GM18502 (cell line): ENCODE measurements at regions not wholly inside any gene's neighbourhood (a gene's known extent, or its start where the extent isn't known, plus 50 kb on each side); places are given as distances from the start of the nearest gene placed in this dataset.

Source experiments
- ATAC-seq: cut with Tn5 transposase; IDR thresholded peaks from one replicate; pipeline ENCODE4 v1.9.1; 2021; ENCODE audit warnings: mild to moderate bottlenecking; ENCODE audit not compliant: unreplicated experiment, poor library complexity

DNA sequence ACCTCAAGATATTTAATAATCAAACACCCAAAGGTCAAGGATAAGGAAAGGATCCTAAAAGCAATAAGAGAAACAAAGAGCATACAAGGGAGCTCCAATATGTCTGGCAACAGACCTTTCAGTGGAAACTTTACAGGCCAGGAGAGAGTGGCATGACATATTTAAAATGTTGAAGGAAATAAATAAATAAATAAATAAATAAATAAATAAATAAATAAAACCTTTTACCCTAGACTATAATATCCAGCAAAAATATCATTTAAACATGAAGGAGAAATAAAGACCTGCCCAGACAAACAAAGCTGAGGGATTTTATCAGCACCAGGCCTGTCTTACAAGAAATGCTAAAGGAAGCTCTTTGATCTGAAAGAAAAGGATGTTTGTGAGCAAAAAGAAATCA lies 367.8 kb upstream of the PBX1 start:
- ATAC-seq = no peak

DNA sequence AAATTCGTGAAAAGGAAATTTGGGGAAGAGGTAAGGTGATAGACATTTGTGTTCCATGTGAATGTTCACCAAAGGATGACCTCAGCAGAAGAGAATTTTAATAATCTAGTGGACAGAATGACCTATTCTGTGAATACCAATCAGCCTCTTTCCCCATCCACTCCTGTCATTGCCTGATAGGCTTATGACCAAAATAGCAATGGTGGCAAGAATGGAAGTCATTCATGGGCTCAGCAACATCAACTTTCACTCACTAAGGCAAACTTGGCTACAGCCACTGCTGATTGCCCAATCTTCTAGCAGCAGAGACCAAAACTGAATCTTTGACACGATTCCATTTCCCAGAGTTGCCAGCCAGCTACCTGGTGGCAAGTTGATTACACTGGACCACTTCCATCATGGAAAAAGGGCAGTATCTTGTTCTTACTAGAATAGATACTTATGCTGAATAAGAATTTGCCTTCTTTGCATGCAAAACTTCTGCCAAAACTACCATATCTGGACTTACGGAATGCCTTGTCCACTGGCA lies 348.7 kb upstream of the PBX1 start:
- no peak for ATAC-seq

DNA sequence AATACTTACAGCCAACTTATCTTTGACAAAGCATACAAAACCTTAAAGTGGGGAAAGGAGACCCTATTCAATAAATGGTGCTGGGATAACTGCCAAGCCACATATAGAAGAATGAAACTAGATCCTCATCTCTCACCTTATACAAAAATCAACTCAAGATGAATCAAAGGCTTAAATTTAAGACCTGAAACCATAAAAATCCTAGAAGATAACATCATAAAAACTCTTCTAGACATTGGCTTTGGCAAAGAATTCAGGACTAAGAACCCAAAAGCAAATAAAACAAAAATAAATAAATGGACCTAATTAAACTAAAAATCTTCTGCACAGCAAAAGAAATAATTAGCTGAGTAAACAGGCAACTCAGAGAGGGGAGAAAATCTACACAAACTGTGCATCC lies 335.6 kb upstream of the PBX1 start:
- ATAC-seq = no peak

DNA sequence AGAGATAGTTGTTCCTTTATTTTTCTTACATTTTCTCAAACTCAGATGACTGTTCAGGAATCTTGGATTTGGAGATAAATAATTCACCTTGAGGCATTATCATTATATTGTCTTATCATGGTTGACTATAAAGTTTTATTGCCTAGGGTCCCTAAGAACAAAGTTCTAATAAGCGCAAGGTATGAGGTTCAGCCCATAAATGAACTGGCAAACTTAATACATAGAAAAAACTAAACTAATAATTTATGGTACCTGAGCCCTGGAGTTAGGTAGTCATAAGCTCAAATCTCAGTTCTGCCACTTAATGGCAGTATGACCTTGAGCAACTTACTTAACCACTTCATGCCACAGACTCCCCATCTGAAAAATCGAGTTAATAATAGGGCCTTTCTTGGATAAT lies 334.0 kb upstream of the PBX1 start:
- no peak for ATAC-seq

DNA sequence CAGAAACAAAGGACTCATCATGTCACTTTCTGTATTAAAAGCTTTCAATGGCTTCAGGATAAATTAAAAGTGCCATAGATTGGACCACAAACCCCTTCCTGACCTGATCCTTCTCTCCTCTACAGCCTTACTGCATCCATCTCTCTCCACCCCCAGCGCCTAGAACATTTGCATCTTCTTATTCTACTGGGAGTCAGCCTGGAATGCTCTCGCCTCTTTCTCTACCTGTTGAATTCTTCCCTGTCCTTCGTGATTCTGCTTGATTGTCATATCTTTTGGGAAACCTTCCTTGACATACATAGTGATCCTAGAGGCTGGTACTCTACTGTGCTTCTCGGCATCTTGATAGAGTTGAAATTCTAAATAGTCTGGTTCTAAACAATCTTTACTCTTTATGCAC lies 332.0 kb upstream of the PBX1 start:
- no peak for ATAC-seq

DNA sequence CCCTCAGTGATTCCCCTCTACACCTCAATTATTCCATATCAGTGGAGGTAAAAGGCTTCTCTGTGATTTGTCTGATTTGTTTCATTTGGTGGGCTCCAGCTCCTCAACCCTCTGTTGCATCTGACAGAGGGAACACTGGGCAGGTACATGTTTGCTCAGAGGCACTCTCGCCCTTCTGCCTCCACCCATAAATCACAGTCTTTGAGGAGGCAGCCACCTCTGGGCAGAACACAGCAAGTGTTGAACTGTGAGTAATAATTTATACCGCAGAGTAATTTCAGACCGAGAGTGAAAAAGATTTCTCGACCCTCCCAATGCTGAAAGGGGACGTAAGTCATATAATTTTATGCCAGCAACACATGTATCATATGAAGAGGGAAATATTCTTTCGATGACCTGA lies 330.1 kb upstream of the PBX1 start:
- ATAC-seq = no peak

DNA sequence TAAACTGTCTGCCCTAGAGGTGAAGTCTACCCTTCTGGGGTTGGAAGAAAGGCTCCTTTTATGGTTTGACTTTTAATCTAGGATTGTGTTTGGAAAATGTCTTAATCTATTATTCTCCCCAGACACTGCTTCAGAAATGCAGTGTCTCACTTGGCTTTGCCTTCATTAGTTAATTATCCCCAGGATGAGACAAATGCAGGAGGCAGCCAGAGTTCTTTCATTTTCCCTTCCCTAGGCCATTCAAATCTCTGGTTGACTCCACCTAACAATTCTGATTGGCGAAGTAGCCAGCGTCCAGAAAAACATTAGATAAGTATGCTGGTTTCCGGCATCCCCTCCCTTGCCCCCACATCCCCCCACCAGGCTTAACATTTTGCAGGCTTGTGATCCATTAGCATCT lies 325.8 kb upstream of the PBX1 start:
- ATAC-seq = no peak

DNA sequence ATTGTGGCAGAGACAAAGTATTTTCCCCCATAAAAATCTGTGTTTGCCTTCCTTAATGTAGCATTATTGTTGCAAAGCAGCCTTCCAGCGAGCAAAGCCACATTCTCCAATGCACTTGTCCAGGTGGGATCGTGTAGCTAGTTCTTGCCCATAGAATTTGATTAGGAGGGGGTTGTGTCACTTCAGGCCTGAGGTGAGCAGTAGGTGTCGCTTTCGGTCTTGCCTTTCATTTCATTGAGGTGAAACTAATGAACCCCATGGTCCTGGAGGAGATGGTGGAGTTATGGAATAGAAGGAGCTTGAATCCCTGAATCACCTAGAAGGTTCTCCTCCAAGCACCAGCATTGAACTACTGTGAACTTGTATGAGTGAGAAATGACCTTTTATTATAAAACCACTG lies 318.9 kb upstream of the PBX1 start:
- ATAC-seq = no peak

DNA sequence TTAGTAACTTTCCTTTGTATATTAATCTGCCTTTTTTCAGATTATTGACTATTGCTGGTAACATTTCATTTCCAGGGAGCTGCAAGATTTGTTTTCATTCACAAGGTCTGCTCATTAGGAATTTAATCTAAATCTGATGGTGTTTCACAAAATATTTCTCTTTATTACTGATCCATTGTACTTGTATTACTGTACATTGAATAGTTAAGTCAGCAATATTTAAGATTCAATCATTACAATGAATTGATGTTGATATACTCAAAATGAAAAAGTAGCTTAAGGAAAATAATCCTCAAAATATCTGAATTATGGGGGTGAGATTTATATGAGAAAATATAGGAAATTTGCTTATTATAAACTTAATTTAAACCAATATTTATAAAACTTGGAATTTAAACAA lies 308.6 kb upstream of the PBX1 start:
- no peak for ATAC-seq

DNA sequence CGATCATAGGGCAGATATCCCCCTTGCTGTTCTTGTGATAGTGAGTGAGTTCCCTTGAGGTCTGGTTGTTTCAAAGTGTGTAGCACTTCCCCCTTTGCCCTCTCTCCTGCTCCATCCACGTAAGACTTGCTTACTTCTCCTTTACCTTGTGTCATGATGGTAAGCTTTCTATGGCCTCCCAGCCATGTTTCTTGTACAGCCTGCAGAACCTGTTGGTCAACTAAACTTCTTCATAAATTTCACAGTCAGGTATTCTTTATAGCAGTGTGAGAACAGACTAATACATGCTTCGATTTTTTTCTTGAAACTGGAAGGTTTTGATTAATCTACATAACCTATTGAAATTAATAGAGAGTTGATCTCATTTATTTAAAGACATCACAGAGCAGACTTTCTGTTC lies 302.5 kb upstream of the PBX1 start:
- no peak for ATAC-seq

DNA sequence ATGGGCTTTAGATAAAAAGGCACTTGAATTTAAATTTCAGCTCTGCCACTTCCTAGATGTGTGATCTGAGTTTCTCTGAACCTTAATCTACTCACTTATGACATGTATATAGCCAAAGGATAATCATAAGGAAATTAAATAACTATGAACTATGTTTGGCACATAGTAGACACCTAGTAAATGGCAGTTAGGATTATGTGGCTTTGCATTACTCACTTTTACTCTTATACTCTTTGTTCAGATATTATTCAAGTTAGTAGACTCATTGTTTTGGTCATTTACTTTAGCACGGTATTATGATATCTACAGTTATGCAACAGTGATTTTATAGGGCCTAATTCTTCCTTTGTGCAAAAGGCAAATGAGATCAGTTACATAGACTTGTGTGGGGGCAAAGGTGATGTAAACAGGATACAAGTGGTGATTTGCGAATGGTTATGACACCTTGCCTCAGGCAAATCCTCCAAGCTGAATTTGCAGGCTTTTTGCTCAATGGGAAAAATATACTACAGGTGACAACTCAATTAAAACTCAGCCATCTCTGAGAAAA lies 297.2 kb upstream of the PBX1 start:
- ATAC-seq = no peak

DNA sequence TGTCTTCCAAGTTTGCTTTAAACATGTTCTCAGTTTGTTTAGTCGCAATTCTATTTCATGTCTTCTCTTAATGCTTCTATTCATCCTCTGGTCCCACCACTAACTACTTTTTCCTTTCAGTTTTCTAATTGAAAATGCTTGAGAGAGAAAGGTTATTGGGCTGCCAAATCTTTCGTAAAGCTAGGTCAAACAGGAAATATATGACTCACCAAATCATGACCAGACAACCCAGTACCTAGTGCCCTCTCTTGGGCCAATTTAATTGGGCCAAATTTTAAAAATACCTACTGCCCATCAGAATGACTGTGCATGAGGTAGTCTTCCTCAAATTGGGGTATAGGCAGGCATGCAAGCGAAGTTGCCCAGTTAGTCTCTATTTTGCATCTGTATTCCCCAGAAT lies 295.4 kb upstream of the PBX1 start:
- no peak for ATAC-seq

DNA sequence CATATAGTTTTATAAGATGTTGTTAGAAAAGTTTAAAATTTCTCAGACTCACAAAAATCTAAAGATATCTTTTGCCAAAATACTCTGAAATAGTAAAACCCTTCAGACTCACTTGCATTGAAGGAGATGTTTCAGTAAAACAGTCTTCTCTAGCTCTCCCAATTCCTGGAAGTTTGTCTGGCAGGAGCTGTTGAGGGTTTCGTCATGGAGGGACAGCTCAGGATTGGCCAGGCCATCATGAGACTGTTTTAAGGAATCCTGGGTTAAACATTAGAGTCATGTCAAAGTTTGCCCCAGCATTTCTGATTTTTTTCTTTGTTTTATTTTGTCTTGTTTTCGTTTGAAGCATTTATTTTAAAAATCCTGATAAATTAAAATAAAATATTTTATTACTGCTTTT lies 293.8 kb upstream of the PBX1 start:
- no peak for ATAC-seq

DNA sequence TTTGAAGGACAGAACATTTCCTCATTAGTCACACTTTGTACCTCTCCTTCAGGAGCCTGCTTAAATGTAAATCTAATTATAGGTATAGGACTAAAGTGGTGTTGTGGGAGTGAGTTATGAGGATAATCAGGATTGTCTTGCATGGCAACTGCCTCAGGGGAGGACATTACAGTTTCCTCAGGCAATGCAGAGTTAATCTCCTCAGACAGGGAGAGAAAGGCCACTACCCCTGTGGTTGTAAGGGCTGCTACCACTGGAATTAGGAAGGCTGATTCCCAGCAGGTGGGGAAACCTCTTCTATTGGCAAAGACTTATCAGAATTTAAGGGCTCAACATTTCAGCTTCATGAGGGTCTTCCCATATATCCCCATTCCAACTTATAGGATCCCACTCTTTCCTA lies 286.8 kb upstream of the PBX1 start:
- ATAC-seq = no peak

DNA sequence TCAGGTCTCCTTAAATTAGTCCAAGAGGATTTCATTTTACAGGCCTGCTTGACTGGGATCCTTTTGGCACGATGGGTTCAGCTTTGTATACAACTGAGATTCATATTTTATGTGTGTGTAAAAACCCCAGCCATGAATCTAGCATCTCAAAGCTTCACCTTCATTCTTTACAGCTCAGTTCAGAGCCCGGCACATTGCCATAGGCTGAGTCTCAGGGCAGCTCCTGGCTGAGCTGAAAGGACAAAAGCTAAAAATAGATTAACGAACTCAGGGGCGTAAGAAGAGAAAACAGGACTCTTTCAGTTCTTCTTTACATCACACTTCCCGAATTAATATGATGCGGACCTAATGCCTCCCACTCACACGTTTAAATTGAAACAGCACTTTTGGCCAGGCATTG lies 262.8 kb upstream of the PBX1 start:
- ATAC-seq = no peak

DNA sequence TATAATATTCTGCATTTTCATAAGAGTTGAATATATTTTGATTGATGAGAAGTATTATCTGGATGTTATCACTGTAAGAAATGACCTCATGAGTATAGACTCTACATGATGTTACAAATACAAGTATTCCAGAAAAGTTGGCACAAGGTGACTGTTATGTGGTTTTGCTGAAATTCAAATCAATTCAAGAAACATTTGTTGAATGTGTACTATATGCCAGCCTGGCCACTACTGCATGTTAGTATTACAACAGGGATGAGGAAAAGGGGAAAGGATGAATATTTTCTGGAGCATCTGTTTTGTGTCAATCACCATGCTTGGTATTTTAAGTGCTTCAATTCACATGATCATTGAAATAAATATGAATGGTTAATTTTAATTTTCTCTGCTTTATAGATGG lies 250.9 kb upstream of the PBX1 start:
- no peak for ATAC-seq

DNA sequence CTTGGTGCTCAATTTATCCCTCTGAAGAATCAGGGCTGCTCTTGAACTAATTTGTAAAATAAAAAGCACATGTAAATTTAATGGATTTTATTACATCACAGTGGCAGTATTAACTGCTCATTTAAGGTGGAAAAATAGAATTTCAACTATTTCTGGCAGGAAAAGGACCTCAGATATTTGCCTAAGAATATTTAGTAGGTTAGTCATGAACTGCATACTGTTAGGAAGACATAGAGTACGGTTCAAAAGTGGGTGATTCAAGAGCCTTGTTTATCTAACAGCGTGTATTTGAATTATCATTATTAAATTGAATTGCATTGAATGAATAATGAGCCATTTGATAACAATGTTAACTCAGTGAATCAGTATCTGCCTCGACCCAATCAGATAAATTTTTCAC lies 248.8 kb upstream of the PBX1 start:
- no peak for ATAC-seq

DNA sequence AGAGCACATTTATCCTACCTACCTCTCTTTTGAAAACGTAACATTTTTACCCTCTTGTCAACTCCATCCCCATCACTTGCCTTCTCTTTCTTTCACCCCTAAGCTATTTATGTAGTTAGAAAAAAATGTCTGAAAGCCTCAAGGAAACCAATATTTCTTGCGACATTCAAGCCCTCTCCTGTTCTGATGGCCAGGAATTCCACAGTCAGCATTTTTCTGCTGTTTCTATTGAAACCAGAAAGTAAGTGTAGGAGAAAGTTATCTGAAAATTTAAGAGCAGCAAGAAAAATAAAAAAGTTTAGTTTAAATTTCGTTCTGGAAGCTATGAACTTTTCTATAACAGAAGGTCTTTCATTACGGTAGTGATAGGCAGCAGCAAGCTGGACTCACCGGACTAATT lies 247.6 kb upstream of the PBX1 start:
- no peak for ATAC-seq

DNA sequence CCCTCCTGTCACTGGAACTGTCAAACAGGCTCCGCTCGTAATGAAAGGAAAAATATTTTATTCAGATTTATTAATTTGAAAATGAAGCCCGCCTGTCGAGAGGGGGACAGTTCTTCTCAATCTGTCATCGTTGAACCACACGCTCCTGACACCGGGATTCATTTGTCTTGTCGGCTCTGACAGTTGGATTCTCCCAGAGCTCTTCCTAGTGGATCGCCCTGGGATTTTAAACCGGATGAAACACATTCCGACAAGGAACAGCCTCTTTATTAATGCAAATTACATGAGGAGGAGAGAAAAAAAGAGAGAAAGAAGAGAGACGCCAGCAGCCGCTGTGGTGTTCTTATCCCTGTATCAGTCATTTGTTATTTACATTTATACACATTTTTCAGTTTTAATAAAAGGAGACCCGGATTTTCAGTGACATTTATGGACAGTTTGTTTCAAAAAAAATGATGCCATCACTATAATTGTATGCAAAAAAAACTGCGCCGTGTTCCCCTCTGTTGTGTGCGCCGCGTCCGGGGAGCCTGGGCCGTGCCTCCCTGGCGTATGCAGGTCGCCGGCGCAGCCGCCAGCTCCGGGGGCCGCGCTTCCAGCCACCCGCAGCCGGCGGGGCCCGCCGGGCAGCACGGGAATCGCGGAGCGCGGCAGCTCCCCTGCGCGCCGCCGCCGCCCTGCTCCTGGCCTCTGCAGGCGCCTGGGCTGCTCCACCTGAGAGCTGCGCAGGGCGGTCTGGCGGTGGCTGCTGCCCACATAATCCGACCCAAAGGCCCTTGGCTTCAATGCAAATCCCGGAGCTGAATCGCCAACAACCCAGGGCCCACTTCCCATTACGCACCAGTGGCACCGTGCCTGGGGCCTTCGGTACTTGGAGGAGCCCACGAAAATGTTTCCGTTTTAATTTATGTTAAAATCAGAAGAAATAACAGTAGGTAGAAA lies 237.9 kb upstream of the PBX1 start:
- ATAC-seq = no peak

DNA sequence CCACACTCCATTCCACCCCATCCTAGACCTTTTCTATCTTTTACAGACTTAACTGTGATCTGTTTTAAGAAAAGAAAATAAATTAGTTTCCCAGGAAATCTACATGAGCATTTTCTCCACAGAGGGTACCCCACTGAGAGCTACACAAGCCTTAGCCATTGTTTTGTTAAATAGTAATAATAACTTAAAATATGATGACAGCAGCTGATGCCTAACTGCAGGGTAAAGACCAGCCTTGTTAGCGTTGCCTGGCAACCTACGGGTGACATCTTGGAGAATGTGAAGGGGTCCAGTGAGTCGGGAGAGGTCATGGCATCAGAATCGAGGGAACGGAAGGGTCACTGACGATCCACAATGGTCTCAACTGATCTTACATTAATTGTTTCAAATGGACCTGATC lies 233.2 kb upstream of the PBX1 start:
- ATAC-seq = no peak

DNA sequence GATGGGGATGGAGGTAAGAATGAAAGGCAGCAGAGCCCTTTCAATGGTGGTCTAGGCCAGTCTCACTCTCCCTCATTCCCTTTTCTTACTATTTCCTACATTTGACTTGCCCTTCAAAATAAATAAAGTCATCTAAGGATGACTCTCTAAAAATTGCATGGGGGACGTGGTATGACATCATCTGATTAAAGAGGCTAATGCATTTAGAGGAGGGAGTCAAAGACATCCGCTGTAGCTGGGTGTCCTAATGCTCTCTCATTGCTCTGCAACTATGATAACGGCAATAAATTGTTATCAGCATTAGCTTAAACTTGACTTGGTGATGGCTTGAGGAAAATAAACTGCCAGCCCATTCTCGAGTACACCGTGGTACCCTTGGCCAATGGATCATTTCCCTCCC lies 225.6 kb upstream of the PBX1 start:
- no peak for ATAC-seq

DNA sequence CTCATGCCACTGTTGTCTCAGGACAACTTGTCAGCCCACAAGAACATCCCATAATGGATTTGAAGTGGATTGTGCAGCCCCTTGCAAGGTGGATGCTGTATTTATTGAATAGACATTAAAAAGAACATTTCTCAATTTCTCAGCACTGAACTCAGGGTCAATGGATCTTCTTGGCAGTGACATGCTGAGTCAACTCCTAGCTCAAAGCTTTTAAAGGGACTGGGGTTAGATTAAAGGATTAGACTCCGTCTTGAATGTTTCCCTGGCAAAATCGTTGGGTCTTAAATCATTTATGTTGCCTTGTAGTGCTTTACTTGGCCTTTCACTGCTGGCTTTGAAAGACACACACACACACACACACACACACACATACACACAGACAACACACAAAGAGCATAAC lies 221.6 kb upstream of the PBX1 start:
- no peak for ATAC-seq
